WI38 (cell line): ENCODE measurements at regions not wholly inside any gene's neighbourhood (a gene's known extent, or its start where the extent isn't known, plus 50 kb on each side); places are given as distances from the start of the nearest gene placed in this dataset.

Source experiments
- H3K4me3 ChIP-seq: 2 replicates; pipeline ENCODE4 v1.5.1; 2011; ENCODE audit warnings: low read depth, mild to moderate bottlenecking, control low read depth, low read length
- TF ChIP-seq, protein P1 (sequence below): IDR thresholded peaks from 2 replicates; pipeline ENCODE4 v1.5.1; 2012; ENCODE audit warnings: low read depth, mild to moderate bottlenecking, control low read depth, low read length

DNA sequence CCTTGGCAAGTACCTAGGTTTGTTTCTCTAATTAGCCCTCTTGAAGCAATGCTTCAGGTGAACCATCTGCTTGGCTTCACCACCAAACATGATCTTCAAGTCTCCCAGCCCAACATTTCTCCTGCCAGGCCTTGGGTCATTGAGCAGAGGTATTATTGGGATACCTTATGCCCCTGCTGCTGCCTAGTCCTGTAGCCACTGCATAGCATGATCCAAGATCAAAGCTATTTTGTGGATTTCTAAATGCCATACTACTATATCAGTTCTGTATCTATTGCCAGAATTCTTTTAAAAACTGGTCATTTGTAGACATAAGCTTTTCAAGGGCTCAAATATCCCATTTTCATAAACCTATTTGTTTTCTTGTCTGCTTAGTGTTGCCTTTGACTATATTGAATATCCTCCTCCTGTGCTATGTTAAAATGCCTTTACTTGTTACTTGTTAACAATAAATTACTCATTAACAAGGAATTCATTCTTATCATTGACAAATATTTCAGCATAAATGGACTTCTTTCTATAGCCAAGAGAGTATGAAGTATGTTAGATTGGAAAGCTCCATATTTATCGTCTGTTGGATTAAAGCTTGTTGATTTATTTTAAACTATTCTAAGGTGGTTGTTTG is 204.5 kb upstream of the RBBP8 start:
- TF ChIP-seq, protein P1, sequence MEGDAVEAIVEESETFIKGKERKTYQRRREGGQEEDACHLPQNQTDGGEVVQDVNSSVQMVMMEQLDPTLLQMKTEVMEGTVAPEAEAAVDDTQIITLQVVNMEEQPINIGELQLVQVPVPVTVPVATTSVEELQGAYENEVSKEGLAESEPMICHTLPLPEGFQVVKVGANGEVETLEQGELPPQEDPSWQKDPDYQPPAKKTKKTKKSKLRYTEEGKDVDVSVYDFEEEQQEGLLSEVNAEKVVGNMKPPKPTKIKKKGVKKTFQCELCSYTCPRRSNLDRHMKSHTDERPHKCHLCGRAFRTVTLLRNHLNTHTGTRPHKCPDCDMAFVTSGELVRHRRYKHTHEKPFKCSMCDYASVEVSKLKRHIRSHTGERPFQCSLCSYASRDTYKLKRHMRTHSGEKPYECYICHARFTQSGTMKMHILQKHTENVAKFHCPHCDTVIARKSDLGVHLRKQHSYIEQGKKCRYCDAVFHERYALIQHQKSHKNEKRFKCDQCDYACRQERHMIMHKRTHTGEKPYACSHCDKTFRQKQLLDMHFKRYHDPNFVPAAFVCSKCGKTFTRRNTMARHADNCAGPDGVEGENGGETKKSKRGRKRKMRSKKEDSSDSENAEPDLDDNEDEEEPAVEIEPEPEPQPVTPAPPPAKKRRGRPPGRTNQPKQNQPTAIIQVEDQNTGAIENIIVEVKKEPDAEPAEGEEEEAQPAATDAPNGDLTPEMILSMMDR = no peak
- H3K4me3 ChIP-seq = no peak overlapping the region

DNA sequence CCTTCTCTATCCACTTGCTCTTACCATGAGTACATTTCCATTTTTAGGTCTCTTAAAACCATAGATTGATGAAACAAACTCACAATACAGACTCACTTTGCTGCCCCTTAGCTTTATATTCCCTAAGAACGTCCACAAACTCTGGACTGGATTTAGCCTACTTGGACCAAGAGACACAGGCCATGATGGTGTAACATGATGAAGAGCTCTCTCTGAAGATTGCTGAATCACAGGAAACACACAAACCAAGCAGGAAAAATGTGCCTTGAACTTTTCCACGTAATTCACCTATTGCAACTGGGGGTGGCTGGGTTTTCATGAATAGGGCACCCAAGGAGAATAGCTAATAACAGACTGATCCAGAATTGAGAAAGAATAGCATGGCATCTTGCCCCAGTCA is 201.7 kb upstream of the RBBP8 start:
- no peak overlapping the region for H3K4me3 ChIP-seq
- TF ChIP-seq, protein P1 = no peak

DNA sequence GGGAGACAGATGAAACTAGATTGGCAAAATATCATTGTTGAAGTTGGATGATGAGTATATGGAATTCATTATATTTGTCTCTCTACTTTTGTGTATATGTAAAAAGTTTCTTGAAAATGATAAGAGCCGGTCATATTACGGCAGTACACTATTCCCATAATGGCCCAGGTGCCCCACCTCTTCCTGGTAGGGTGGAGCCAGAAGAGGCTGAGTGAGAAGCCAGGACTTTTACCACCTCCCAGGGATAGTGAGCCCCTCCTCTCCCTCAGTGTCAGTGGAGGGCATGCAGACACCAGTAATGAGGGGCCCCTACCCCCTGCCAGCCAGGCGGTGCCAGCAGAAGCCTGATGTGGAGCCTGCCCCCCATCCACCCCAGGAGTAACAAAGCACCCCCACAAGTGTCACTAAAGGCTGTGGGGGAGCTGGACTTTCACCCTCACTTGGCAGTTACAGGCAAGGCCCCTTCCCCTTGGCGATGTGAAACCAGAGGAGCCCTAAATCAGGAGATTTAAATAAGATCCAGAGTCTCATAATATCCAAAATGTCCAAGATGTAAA is 198.9 kb upstream of the RBBP8 start:
- H3K4me3 ChIP-seq = no peak overlapping the region
- TF ChIP-seq, protein P1 = no peak

DNA sequence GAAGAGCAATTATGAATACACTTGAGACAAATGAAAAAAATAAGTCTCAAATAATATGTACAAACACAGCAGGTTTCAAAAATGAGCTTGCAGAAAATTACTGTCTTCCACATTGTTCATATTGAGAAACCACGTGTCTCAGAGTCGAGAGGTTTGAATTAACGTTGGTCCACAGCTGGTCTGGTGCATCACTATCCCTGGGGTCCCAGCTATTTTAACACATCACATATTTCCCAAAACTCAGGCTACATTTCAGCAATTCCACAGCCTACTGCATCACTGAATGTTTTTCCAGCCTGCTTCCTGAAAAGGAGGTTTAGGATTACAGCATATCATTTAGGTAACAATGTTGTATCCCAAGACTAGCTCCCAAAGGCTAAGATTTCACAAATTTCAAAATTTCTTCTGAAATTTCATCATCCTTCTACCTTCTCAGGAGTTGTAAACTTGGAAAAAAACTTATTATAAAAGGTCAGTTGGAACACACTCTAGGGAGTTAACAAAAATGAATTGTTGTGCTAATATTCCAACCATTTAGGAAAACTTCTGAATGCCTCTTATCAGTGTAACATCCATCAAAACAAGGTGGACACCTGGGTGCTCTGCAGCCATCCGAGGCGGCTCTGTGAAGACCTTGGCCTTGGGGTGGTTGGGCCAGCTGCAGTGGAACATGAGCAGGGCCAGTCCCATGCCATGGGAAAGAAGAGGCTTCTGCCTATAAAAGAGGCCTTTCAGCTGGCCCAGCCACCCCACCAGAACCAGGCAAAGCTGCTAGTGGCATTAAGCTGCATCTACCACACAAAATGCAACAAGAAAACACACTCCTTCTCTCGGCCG is 198.1 kb upstream of the RBBP8 start:
- TF ChIP-seq, protein P1 = no peak
- H3K4me3 ChIP-seq = no peak overlapping the region

DNA sequence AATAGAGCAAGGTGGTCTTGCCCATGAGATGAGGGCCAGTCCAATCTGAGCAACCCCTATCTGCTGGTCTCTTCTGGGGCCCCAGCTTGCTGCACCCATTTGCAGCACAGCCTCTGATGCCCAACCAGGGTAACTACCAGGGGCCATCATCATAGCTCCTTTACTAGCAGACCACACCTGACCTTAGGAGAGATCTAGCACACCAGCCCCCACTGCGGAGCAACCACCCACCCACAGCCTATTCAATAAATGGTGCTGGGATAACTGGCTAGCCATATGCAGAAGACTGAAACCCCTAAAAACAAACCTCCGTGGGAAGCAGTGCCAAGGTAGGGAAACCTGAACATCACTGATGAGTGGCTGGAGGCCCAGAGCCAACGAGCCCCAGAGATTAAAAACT is 196.1 kb upstream of the RBBP8 start:
- TF ChIP-seq, protein P1 = no peak
- H3K4me3 ChIP-seq = no peak overlapping the region

DNA sequence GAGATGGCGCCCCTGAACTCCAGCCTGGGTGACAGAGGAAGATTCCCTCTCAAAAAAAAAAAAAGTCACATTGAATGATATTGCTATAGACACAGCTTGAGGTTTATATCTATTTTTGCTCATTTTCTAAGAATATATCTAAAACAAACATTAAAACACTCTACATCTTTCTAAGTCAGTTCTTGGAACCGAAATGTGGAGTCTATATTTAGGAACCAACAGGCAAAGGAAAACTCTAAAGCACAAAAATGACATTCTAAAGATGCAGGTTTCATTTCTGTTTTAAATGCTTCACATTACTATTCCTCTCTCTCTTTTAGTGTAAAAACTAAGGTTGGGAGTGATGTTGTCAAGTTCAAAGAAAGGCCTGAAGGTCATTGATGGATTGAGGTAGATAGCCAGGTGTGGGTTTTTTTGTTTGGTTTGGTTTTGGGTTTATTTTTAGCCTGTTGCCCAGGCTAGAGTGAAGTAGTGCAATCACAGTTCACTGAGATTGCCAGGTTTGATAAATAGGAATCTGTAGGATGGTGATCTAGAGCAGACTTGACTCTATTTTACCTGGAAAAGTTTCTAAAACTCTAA is 194.0 kb upstream of the RBBP8 start:
- TF ChIP-seq, protein P1 = no peak
- no peak overlapping the region for H3K4me3 ChIP-seq

DNA sequence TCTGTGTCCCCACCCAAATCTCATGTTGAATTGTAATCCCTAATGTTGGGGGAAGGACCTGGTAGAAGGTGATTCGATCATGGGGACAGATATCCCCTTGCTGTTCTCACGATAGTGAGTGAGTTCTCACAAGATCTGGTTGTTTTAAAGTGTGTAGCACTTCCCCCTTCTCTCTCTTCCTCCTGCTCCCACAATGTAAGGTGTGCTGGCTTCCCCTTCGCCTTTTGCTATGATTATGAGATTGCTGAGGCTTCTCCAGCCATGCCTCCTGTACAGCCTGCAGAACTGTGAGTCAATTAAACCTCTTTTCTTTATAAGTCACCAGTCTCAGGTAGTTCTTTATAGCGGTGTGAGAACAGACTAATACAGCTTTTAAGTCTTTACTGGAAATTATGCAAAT is 193.3 kb upstream of the RBBP8 start:
- TF ChIP-seq, protein P1 = no peak
- no peak overlapping the region for H3K4me3 ChIP-seq
